ENCODE measurements at regions not wholly inside any gene's neighbourhood (a gene's known extent, or its start where the extent isn't known, plus 50 kb on each side); places are given as distances from the start of the nearest gene placed in this dataset.

DNA sequence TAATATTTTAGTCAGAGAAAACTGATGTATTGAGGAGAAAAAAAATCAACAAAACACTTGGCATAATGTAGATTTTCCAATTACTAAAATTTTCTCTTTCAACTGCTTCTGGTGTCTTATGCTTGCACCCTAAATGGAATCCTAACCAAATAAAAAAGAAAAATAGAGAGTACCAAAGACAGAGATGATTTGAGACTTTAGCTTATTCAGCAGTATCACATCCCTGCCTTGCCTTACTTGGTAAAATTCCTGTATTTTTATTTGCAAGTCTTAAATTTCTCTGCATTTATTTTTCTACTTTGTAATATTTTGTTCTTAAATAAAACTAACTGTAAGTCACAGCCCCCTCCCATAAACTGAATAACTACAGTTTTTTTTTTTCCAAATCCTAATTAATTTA is 950.5 kb upstream of the INTU start:
- TF ChIP-seq ZKSCAN1 (IDR thresholded peaks at IDR 0.05; ENCODE audit: low read length) (no peak), SP1 (IDR thresholded peaks at IDR 0.05) (no peak), SP1 (CRISPR knock-in tag; IDR thresholded peaks at IDR 0.05) (no peak), ZKSCAN8 (CRISPR knock-in tag; IDR thresholded peaks at IDR 0.05; ENCODE audit: borderline replicate concordance) (no peak)
- TF ChIP-seq, protein P1, sequence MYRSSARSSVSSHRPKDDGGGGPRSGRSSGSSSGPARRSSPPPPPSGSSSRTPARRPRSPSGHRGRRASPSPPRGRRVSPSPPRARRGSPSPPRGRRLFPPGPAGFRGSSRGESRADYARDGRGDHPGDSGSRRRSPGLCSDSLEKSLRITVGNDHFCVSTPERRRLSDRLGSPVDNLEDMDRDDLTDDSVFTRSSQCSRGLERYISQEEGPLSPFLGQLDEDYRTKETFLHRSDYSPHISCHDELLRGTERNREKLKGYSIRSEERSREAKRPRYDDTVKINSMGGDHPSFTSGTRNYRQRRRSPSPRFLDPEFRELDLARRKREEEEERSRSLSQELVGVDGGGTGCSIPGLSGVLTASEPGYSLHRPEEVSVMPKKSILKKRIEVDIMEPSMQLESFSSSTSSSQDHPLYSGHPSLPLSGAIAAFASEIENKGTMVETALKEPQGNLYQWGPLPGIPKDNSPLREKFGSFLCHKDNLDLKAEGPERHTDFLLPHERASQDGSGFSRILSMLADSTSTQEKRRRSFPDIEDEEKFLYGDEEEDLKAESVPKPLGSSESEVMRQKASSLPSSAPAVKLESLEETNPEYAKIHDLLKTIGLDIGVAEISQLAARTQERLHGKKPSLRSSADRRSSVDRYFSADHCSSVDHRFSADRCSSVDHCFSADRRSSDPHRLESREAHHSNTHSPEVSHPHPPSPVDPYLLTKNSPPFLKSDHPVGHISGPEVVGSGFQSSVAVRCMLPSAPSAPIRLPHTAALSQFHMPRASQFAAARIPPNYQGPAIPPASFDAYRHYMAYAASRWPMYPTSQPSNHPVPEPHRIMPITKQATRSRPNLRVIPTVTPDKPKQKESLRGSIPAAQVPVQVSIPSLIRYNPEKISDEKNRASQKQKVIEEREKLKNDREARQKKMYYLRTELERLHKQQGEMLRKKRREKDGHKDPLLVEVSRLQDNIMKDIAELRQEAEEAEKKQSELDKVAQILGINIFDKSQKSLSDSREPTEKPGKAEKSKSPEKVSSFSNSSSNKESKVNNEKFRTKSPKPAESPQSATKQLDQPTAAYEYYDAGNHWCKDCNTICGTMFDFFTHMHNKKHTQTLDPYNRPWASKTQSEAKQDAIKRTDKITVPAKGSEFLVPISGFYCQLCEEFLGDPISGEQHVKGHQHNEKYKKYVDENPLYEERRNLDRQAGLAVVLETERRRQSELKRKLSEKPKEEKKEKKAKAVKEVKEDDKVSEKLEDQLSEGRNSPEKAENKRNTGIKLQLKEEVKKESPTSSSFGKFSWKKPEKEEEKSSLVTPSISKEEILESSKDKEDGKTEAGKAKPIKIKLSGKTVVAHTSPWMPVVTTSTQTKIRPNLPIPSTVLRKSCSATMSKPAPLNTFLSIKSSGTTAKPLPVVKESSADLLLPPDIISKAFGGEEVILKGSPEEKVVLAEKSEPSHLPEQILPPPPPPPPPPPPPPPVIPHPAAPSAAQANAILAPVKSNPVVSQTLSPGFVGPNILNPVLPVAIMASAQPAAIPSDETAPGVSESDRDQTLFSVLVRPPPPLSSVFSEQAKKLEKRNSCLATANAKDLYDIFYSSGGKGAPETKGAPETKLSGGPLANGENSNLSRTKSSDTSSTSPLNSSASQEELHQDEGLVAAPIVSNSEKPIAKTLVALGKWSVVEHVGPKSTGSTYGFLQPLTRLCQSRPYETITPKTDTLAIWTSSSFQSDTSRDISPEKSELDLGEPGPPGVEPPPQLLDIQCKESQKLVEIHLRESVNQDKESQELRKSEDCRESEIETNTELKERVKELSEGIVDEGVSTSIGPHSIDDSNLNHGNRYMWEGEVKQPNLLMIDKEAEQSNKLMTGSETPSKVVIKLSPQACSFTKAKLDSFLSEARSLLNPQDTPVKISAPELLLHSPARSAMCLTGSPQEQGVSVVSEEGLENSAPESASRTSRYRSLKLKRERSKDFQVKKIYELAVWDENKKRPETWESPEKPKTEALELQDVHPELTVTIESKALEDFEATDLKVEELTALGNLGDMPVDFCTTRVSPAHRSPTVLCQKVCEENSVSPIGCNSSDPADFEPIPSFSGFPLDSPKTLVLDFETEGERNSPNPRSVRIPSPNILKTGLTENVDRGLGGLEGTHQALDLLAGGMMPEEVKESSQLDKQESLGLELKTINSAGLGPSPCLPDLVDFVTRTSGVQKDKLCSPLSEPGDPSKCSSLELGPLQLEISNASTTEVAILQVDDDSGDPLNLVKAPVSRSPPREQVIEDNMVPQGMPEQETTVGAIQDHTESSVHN (CRISPR knock-in tag; IDR thresholded peaks at IDR 0.05), result no peak
- TF ChIP-seq, protein P2, sequence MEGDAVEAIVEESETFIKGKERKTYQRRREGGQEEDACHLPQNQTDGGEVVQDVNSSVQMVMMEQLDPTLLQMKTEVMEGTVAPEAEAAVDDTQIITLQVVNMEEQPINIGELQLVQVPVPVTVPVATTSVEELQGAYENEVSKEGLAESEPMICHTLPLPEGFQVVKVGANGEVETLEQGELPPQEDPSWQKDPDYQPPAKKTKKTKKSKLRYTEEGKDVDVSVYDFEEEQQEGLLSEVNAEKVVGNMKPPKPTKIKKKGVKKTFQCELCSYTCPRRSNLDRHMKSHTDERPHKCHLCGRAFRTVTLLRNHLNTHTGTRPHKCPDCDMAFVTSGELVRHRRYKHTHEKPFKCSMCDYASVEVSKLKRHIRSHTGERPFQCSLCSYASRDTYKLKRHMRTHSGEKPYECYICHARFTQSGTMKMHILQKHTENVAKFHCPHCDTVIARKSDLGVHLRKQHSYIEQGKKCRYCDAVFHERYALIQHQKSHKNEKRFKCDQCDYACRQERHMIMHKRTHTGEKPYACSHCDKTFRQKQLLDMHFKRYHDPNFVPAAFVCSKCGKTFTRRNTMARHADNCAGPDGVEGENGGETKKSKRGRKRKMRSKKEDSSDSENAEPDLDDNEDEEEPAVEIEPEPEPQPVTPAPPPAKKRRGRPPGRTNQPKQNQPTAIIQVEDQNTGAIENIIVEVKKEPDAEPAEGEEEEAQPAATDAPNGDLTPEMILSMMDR (CRISPR knock-in tag; IDR thresholded peaks at IDR 0.05), result no peak
